ENCODE measurements at regions not wholly inside any gene's neighbourhood (a gene's known extent, or its start where the extent isn't known, plus 50 kb on each side); places are given as distances from the start of the nearest gene placed in this dataset.
A peak's percentile ranks its signal among the peaks of the same experiment; 100 is the strongest.

GRCh38 chr17:36717088-36717487 lies 115.7 kb downstream of the MRM1 start:
- 53 to 68% methylated on average over 3 of the region's 3 CpGs for WGBS, 2 donors
- intact Hi-C loops (cut with DNase I) = no loop called here

GRCh38 chr17:36720131-36720530 lies 118.7 kb downstream of the MRM1 start:
- no peak for TF ChIP-seq CTCF (IDR thresholded peaks at IDR 0.05)
- no peak for TF ChIP-seq POLR2A (IDR thresholded peaks at IDR 0.05)
- ATAC-seq = no peak
- WGBS, 2 donors = 79 to 81% methylated on average over 4 of the region's 4 CpGs

More at GRCh38 chr17:36717088-36717487, 115.7 kb downstream of the MRM1 start:
- H3K9me3 ChIP-seq = no peaks in the 10 kb centered on the region
- ATAC-seq (no peak), DNase-seq (no peak)
- H3K36me3 ChIP-seq (replicated peaks in 1 of 2; ENCODE audit: insufficient read depth in 1 of 2, low read depth in 2 of 2) = no peaks in the 10 kb centered on the region
- peaks cover 0 to 2% of the 10 kb centered on the region in 2 donors for H3K27me3 ChIP-seq
- H3K27ac ChIP-seq = no peak overlapping the region
- H3K4me1 ChIP-seq = peaks cover 2% of the 10 kb centered on the region
- TF ChIP-seq CTCF (IDR thresholded peaks at IDR 0.05) (no peak), POLR2A (IDR thresholded peaks at IDR 0.05) (no peak)
- H3K4me3 ChIP-seq = no peak overlapping the region

GRCh38 chr17:36721560-36722120 lies 120.3 kb downstream of the MRM1 start:
- DNase-seq (no peak), ATAC-seq (no peak)
- Histone ChIP-seq H3K27ac (no peak overlapping the region), H3K36me3 (replicated peaks in 1 of 2; ENCODE audit: insufficient read depth in 1 of 2, low read depth in 2 of 2) (no peaks in the 10 kb centered on the region), H3K27me3 (no peaks in the 10 kb centered on the region), H3K4me1 (peaks cover 8% of the 10 kb centered on the region), H3K9me3 (no peaks in the 10 kb centered on the region), H3K4me3 (no peak overlapping the region)
- intact Hi-C loops (cut with DNase I) = no loop called here
- 29 to 36% methylated on average over 8 of the region's 8 CpGs for WGBS, 2 donors
- TF ChIP-seq POLR2A (IDR thresholded peaks at IDR 0.05) (no peak), CTCF (IDR thresholded peaks at IDR 0.05) (no peak)

More at GRCh38 chr17:36720131-36720530, 118.7 kb downstream of the MRM1 start:
- H3K27ac ChIP-seq = no peak overlapping the region
- H3K4me1 ChIP-seq = peaks cover 8% of the 10 kb centered on the region
- no peak overlapping the region for H3K4me3 ChIP-seq
- no peaks in the 10 kb centered on the region for H3K27me3 ChIP-seq
- intact Hi-C loops (cut with DNase I) = no loop called here
- DNase-seq = no peak
- H3K9me3 ChIP-seq = no peaks in the 10 kb centered on the region
- no peaks in the 10 kb centered on the region for H3K36me3 ChIP-seq (replicated peaks in 1 of 2; ENCODE audit: insufficient read depth in 1 of 2, low read depth in 2 of 2)

- DNase-seq = peak; percentile 21 to 56 (median 40)
- H3K27ac ChIP-seq = no peak overlapping the region
- H3K9me3 ChIP-seq = no peaks in the 10 kb centered on the region
These were observed 120.9 kb downstream of the MRM1 start for GRCh38 chr17:36722121-36722902.

More at GRCh38 chr17:36722121-36722902, 120.9 kb downstream of the MRM1 start:
- TF ChIP-seq CTCF (IDR thresholded peaks at IDR 0.05) (no peak), POLR2A (IDR thresholded peaks at IDR 0.05) (no peak)
- 9 to 32% methylated on average over 19 to 49 of the region's 49 CpGs for WGBS, 2 donors
- ATAC-seq = no peak
- no peak overlapping the region for H3K4me3 ChIP-seq
- peaks cover 8% of the 10 kb centered on the region for H3K4me1 ChIP-seq
- no peaks in the 10 kb centered on the region for H3K27me3 ChIP-seq
- intact Hi-C loops (cut with DNase I) = no loop called here
- H3K36me3 ChIP-seq (replicated peaks in 1 of 2; ENCODE audit: insufficient read depth in 1 of 2, low read depth in 2 of 2) = no peaks in the 10 kb centered on the region
